ENCODE measurements at regions not wholly inside any gene's neighbourhood (a gene's known extent, or its start where the extent isn't known, plus 50 kb on each side); places are given as distances from the start of the nearest gene placed in this dataset.

DNA sequence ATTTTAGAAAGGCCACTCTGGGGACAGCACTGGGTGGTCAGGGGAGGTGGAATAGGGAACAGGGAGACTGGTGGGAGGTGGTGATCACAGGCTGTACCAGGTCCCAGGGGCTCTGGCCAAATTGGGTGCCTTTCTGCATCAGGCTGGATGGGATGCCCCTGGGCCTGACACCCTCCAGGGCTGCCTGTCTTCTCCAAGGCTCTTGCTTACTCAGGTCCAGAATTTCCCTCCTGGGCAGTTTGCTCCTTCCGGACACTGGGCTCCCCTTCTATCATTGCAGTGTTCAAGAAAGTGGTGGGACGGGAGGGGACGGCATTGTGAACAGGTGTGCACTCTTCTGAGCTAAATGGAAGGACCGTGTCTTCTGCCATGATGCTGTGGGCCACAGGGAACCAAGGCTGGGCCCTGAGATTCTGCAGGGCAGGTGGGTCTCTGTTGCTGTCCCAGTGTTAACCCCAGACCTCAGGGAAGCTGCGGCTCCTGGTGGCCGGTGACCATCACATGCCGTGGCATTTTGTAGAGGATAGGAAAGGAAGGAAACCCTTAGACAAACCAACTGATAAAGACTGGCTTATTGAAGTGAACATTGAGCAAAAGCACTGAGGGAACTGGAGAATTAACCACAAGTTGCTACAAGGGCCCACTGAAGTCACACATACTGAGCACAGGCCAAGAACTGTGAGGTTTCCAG lies 93.7 kb upstream of the HS6ST1 start:
- no peak for DNase-seq (ENCODE audit: low read depth)
- TF ChIP-seq, protein P1, sequence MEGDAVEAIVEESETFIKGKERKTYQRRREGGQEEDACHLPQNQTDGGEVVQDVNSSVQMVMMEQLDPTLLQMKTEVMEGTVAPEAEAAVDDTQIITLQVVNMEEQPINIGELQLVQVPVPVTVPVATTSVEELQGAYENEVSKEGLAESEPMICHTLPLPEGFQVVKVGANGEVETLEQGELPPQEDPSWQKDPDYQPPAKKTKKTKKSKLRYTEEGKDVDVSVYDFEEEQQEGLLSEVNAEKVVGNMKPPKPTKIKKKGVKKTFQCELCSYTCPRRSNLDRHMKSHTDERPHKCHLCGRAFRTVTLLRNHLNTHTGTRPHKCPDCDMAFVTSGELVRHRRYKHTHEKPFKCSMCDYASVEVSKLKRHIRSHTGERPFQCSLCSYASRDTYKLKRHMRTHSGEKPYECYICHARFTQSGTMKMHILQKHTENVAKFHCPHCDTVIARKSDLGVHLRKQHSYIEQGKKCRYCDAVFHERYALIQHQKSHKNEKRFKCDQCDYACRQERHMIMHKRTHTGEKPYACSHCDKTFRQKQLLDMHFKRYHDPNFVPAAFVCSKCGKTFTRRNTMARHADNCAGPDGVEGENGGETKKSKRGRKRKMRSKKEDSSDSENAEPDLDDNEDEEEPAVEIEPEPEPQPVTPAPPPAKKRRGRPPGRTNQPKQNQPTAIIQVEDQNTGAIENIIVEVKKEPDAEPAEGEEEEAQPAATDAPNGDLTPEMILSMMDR (IDR thresholded peaks at IDR 0.05; ENCODE audit: insufficient read depth, low read depth, low read length, missing control alignments): no peak
- no peak overlapping the region for H3K4me3 ChIP-seq (ENCODE audit: low read length)

DNA sequence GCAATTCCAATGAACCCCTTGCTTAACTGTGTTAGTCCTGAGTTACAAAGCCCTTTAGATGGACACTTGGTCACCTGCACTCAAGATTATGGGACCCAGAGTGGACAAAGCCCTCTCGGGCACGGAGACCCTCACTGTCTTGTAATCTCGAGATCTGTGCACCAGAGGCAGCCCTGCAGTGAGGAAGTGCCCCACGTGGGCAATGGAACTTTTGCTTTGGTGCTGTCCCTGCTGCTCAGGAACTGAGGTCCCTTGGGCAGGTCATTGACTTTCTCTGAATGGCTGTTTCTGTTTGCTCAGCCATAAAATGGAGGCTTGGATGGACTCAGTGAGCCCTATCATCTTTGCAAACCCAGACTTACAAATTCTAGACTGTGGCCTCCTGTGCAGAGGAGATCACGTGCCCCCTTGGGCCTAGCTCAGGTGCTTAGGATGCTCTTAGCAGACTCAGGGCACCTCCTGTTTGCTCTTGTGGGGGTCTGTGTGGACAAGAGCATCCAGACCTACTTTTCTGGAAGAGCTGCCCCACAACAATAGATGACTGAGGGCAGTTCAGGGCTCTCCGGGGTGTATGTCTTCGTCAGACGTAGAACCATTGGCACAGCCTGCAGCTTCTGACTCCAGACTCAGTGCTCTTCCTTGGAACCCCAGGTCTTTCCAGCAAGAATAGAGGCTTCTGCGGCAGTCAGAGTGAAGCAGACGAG lies 94.5 kb upstream of the HS6ST1 start:
- H3K4me3 ChIP-seq (ENCODE audit: low read length): no peak overlapping the region
- TF ChIP-seq, protein P1 (IDR thresholded peaks at IDR 0.05; ENCODE audit: insufficient read depth, low read depth, low read length, missing control alignments): no peak
- no peak for DNase-seq (ENCODE audit: low read depth)

DNA sequence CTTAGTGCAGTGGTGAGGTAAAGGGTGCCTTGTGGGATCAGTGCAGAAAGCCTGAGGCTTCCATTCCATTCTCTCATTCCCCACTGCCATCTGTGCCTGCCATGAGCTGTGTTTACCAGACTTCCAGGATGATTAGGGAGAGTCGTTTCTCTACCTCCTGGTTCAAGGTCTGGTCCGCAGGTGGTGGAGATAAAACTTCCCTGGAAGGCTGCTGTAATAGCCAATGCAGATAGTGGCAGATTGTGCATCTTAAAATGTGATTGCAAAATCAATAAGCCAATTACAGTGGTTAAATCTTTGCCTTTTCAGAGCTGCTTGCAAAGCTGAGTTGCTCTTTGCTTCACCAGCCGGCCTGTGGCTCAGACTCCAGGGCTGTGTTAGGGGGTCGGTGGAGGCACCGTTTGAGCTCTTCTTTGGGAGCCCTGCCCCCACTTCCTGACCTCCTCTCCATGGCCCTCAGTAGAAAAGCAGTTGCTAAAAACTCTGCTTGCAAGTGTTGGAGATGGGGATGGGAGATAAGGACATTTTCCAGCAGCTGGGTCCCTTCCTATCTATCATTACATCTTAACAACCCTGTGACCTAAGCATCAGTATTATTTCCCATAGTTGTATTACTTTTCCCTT lies 95.2 kb upstream of the HS6ST1 start:
- TF ChIP-seq, protein P1 (IDR thresholded peaks at IDR 0.05; ENCODE audit: insufficient read depth, low read depth, low read length, missing control alignments): no peak
- no peak for DNase-seq (ENCODE audit: low read depth)
- no peak overlapping the region for H3K4me3 ChIP-seq (ENCODE audit: low read length)

DNA sequence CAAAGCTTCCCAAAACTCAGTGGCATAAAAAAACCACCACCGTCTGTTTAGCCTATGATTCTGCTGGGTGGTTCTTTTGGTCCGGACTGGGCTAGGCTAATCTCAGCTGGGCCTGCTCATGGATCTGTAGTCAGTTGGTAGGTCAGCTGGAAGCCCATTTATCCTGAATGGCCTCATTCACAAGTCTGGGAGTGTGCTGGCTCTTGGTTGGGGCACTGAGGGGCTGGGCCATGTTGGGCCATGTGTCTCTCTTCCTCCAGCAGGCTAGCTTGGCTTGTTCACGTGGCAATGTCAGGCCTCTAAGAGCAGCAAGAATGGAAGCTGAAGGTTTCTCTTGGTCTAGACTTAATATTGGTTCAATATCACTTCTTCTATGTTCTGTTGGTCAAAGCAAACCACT lies 95.7 kb upstream of the HS6ST1 start:
- TF ChIP-seq, protein P1 (IDR thresholded peaks at IDR 0.05; ENCODE audit: insufficient read depth, low read depth, low read length, missing control alignments): no peak
- no peak overlapping the region for H3K4me3 ChIP-seq (ENCODE audit: low read length)
- DNase-seq (ENCODE audit: low read depth): no peak

DNA sequence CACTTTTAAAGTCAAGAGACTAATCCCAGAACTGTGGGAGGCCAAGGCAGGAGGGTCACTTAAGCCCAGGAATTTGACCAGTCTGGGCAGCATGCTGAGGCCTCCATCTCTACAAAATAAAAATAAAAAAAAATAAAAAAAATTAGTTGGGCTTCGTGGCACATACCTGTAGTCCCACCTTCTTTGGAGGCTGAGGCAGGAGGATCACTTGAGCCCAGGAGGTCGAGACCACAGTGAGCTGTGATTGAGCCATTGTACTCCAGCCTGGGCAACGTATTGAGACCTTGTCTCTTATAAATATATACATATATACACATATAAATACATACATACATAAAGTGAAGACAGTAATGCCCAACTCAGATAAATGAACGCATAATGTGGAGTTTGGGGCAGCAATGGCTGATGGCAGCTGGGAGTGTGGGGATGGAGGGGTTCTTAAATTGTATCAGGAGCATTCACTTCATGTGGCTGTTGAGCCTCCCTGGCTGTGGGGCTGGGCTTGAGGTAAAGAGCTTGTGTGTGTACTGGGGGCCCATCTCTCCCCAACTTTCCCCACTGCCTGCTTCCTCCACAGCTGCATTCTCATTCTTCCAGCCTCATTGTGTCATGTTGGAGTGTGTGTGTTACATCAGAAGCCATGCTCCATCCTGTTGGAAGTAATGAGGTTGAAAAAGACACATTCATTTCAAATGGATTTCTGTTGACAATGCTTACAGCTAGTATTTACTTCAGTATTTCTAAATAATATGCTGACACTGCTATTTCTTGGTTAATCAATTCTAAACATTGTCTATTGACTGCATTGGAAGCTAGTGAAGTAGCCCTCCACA lies 96.5 kb upstream of the HS6ST1 start:
- TF ChIP-seq, protein P1 (IDR thresholded peaks at IDR 0.05; ENCODE audit: insufficient read depth, low read depth, low read length, missing control alignments): no peak
- H3K4me3 ChIP-seq (ENCODE audit: low read length): no peak overlapping the region
- DNase-seq (ENCODE audit: low read depth): no peak

DNA sequence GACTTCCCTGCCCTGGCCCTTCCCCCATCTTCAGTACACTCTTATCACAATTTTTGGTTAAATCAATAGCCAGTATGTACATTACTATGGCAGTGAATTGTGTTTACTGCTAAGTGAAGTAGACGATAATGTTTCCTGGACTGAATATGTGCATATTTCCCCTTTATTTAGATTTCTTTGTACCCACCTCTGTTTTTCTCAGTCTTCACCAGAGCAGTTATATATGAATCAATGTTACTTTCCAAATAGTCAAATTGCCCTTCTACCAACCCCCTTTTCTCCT lies 97.1 kb upstream of the HS6ST1 start:
- TF ChIP-seq, protein P1 (IDR thresholded peaks at IDR 0.05; ENCODE audit: insufficient read depth, low read depth, low read length, missing control alignments): no peak

More for the DNA sequence above, 97.1 kb upstream of the HS6ST1 start:
- H3K4me3 ChIP-seq (ENCODE audit: low read length): no peak overlapping the region
- no peak for DNase-seq (ENCODE audit: low read depth)

All from epithelial cell of esophagus (primary cell).